ENCODE measurements at regions not wholly inside any gene's neighbourhood (a gene's known extent, or its start where the extent isn't known, plus 50 kb on each side); places are given as distances from the start of the nearest gene placed in this dataset.

DNA sequence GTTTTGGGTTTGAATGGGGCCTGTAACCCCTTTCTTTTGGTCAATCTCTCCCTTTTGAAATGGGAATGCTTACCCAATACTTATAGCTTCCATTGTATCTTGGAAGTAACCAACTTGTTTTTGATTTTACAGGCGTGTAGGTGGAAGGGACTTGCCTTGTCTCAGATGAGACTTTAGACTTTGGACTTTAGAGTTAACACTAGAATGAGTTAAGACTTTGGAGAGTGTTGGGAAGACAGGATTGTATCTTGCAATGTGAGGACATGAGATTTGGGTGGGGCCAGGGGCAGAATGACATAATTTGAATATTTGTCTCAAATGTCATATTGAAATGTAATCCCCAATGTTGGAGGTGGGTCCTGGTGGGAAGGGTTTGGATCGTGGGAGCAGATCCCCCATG is 1466.9 kb downstream of the LRRC4C start:
- TF ChIP-seq, protein P1, sequence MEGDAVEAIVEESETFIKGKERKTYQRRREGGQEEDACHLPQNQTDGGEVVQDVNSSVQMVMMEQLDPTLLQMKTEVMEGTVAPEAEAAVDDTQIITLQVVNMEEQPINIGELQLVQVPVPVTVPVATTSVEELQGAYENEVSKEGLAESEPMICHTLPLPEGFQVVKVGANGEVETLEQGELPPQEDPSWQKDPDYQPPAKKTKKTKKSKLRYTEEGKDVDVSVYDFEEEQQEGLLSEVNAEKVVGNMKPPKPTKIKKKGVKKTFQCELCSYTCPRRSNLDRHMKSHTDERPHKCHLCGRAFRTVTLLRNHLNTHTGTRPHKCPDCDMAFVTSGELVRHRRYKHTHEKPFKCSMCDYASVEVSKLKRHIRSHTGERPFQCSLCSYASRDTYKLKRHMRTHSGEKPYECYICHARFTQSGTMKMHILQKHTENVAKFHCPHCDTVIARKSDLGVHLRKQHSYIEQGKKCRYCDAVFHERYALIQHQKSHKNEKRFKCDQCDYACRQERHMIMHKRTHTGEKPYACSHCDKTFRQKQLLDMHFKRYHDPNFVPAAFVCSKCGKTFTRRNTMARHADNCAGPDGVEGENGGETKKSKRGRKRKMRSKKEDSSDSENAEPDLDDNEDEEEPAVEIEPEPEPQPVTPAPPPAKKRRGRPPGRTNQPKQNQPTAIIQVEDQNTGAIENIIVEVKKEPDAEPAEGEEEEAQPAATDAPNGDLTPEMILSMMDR (IDR thresholded peaks at IDR 0.05), result no peak
- TF ChIP-seq POLR2A (IDR thresholded peaks at IDR 0.05), result no peak

All from lower leg skin (tissue), 3 donors.